SU-DHL-6 (cell line): ENCODE measurements at regions not wholly inside any gene's neighbourhood (a gene's known extent, or its start where the extent isn't known, plus 50 kb on each side); places are given as distances from the start of the nearest gene placed in this dataset.

ENCODE experiments used
- H2AFZ ChIP-seq: fragments of 200-600 bp; sonication (generic); 2 replicates; pipeline ENCODE4 v1.6.1; 2014; ENCODE audit warnings: low read depth, mild to moderate bottlenecking, moderate library complexity, mixed read lengths, antibody characterized with exemption, low read length; ENCODE audit not compliant: severe bottlenecking
- H3F3A ChIP-seq: fragments of 200-600 bp; shearing (Covaris generic); 2 replicates; pipeline ENCODE4 v1.6.0; 2016; ENCODE audit warnings: antibody characterized with exemption, mild to moderate bottlenecking; ENCODE audit not compliant: insufficient read depth
- H3K27ac ChIP-seq: fragments of 200-600 bp; sonication (generic); 2 replicates; pipeline ENCODE4 v1.5.1; 2016; ENCODE audit warnings: low read depth, mild to moderate bottlenecking, low read length, moderate library complexity, mixed read lengths
- H3K27me3 ChIP-seq: fragments of 200-600 bp; sonication (generic), shearing (Covaris generic); 2 replicates; pipeline ENCODE4 v1.6.0; 2014; ENCODE audit warnings: mild to moderate bottlenecking, low read length
- H3K36me3 ChIP-seq: fragments of 200-600 bp; sonication (generic); 2 replicates; pipeline ENCODE4 v1.6.1; 2014; ENCODE audit warnings: mild to moderate bottlenecking, low read length, mixed read lengths
- H3K4me2 ChIP-seq: fragments of 300-600, 200-600 bp; shearing (Covaris generic), sonication (generic); 2 replicates; pipeline ENCODE4 v1.6.0; 2014; ENCODE audit warnings: low read length, low read depth, mild to moderate bottlenecking; ENCODE audit not compliant: poor library complexity, severe bottlenecking
- H3K4me3 ChIP-seq: fragments of 200-600 bp; sonication (generic); 2 replicates; pipeline ENCODE4 v1.5.1; 2014; ENCODE audit warnings: antibody characterized with exemption, low read length, mild to moderate bottlenecking, mixed read lengths; ENCODE audit not compliant: insufficient read depth, poor library complexity, severe bottlenecking
- H3K79me2 ChIP-seq: fragments of 200-600 bp; sonication (generic); 2 replicates; pipeline ENCODE4 v1.6.1; 2014; ENCODE audit warnings: mild to moderate bottlenecking, low read length, moderate library complexity; ENCODE audit not compliant: insufficient read depth
- H3K9ac ChIP-seq: fragments of 200-600 bp; sonication (generic); 2 replicates; pipeline ENCODE4 v1.7.0; 2014; ENCODE audit warnings: mild to moderate bottlenecking, low read length
- H3K9me2 ChIP-seq: fragments of 200-600 bp; sonication (generic); replicated peaks from 2 replicates; pipeline ENCODE4 v1.6.1; 2014; ENCODE audit warnings: low read length; ENCODE audit not compliant: insufficient read depth
- H3K9me3 ChIP-seq: fragments of 200-600 bp; sonication (generic); 2 replicates; pipeline ENCODE4 v1.6.1; 2014; ENCODE audit warnings: low read length, mixed read lengths; ENCODE audit not compliant: insufficient read depth
- H4K20me1 ChIP-seq: fragments of 200-600 bp; sonication (generic); 2 replicates; pipeline ENCODE4 v1.6.1; 2014; ENCODE audit warnings: low read depth, mild to moderate bottlenecking, antibody characterized with exemption, low read length, moderate library complexity, mixed read lengths
- CTCF ChIP-seq: fragments of 200-600 bp; sonication (generic); IDR thresholded peaks from one replicate; pipeline ENCODE4 v1.5.1; 2017; ENCODE audit warnings: antibody characterized with exemption, mild to moderate bottlenecking, low read length, moderate library complexity; ENCODE audit not compliant: insufficient read depth, poor library complexity, severe bottlenecking
- EZH2phosphoT487 ChIP-seq: fragments of 200-600 bp; sonication (generic), shearing (Covaris generic); conservative IDR thresholded peaks from 2 replicates; pipeline ENCODE4 v1.6.1; 2018; ENCODE audit warnings: mild to moderate bottlenecking, antibody characterized with exemption, low read length, moderate library complexity, mixed read lengths

GRCh38 chr16:74083541-74083940 lies 213.1 kb upstream of the PSMD7 start:
- Histone ChIP-seq H3K27me3 (no peaks in the 10 kb centered on the region), H3K4me3 (no peak overlapping the region), H3K36me3 (no peaks in the 10 kb centered on the region), H3K9me3 (no peaks in the 10 kb centered on the region), H4K20me1 (no peaks in the 10 kb centered on the region), H3K27ac (no peak overlapping the region), H2AFZ (no peak overlapping the region), H3K9me2 (no peaks in the 10 kb centered on the region), H3K9ac (no peak overlapping the region), H3F3A (no peaks in the 10 kb centered on the region), H3K79me2 (no peaks in the 10 kb centered on the region), H3K4me2 (no peak overlapping the region)
- TF ChIP-seq CTCF (no peak), EZH2phosphoT487 (no peak)

- H4K20me1 ChIP-seq = no peaks in the 10 kb centered on the region
- no peaks in the 10 kb centered on the region for H3F3A ChIP-seq
- H3K4me2 ChIP-seq = no peak overlapping the region
- H3K27ac ChIP-seq = no peak overlapping the region
- H3K9me3 ChIP-seq = no peaks in the 10 kb centered on the region
- H3K9me2 ChIP-seq = no peaks in the 10 kb centered on the region
- no peak overlapping the region for H3K4me3 ChIP-seq
- no peaks in the 10 kb centered on the region for H3K36me3 ChIP-seq
- no peaks in the 10 kb centered on the region for H3K27me3 ChIP-seq
- no peak overlapping the region for H2AFZ ChIP-seq
- H3K9ac ChIP-seq = no peak overlapping the region
- no peaks in the 10 kb centered on the region for H3K79me2 ChIP-seq
- TF ChIP-seq EZH2phosphoT487 (no peak), CTCF (no peak)
Measured at GRCh38 chr16:74080311-74080710, 216.3 kb upstream of the PSMD7 start.

- TF ChIP-seq EZH2phosphoT487 (no peak), CTCF (no peak)
- no peaks in the 10 kb centered on the region for H4K20me1 ChIP-seq
- no peaks in the 10 kb centered on the region for H3K9me3 ChIP-seq
- no peaks in the 10 kb centered on the region for H3K79me2 ChIP-seq
- no peaks in the 10 kb centered on the region for H3F3A ChIP-seq
- no peak overlapping the region for H2AFZ ChIP-seq
- no peak overlapping the region for H3K4me2 ChIP-seq
- H3K27me3 ChIP-seq = no peaks in the 10 kb centered on the region
- H3K4me3 ChIP-seq = no peak overlapping the region
- H3K9me2 ChIP-seq = no peaks in the 10 kb centered on the region
- no peak overlapping the region for H3K9ac ChIP-seq
- no peaks in the 10 kb centered on the region for H3K36me3 ChIP-seq
- H3K27ac ChIP-seq = no peak overlapping the region
Measured at GRCh38 chr16:74079232-74079586, 217.4 kb upstream of the PSMD7 start.
